NOMO-1 (cell line): ENCODE measurements at regions not wholly inside any gene's neighbourhood (a gene's known extent, or its start where the extent isn't known, plus 50 kb on each side); places are given as distances from the start of the nearest gene placed in this dataset.
"Not testable (repeated sequence)": the region's sequence is repeated elsewhere in the genome, so short reads cannot be mapped to it uniquely, and the experiment has no call there.

Source experiments
- DNase-seq, 2 experiments: peaks; one replicate each; lab custom pipeline; 2025; ENCODE audit not compliant: unreplicated experiment in 2 of 2; lab: John Stamatoyannopoulos, UW

DNA sequence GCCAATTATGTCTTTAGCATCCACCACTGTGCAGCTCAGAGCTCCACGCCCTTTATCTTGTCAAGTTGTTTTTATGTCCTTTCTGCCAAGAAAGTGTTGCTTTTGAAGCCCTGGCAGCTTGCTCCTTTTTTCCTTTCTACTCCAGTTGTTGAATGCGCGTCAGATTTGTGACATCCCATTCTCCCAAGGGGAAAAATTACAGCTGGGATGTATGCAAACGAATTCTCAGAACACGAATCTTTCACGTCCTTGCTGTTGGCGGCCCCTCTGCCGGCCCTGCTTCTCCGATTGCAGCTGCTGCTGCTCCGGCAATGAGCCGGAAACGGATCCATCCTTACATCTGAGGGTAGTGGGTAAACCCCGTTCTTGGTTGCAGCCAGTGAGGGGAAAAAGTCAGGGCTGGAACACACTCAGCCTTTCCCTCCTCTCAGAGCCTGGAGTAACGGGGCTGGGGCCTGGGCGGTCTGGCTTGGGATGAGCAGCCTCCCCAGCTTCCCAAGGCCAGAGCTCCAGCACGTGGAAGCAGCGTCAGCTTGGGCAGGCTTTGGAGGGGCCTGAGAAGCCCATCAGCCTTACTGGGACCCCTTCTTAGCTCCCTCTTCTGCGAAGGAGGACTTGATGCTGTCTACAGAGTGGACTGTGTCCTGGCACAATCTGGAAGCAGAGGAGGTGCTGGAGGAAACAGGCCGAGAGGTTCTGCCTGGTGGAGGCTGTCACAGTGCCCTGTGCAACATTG lies 79.0 kb upstream of the CHST15 start:
- DNase-seq: no peak

DNA sequence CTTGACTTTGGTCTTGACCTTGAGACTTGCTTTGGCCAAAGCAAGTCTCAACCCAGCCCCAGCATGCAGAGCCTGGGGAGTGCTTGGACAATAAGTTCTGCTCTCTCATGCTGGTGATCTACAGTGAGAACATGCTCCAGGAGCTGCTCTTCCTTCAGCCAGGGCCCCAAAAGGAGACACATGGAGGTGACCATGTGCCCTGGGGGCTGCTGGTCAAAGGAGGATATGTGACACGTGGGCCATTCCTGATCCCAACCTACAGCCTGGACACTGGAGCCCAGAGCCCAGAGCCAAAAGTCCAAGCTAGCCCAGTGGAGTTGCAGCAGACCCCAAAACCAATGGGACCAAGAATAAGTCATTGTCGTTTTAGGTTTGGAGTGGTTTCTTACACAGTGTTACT lies 78.2 kb upstream of the CHST15 start:
- no peak for DNase-seq

DNA sequence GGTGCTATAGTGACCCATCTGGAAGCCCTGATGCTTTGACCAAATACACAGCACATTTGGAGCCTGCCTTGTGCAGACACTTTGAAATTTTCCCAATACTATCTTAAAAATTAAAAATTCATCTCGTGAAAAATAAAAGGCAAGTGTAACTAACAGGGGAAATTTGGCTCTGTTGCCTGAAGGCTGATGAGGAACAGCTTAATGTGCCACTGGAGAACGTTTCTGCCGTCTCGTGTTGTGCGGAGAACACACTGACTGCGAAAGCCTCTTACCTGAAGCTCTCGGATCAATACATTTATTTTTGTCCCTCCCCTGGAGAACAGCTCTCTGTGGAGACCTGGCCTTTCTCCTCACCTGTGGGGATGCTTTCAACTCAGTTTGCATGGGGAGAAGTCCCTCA lies 77.2 kb upstream of the CHST15 start:
- DNase-seq: no peak

DNA sequence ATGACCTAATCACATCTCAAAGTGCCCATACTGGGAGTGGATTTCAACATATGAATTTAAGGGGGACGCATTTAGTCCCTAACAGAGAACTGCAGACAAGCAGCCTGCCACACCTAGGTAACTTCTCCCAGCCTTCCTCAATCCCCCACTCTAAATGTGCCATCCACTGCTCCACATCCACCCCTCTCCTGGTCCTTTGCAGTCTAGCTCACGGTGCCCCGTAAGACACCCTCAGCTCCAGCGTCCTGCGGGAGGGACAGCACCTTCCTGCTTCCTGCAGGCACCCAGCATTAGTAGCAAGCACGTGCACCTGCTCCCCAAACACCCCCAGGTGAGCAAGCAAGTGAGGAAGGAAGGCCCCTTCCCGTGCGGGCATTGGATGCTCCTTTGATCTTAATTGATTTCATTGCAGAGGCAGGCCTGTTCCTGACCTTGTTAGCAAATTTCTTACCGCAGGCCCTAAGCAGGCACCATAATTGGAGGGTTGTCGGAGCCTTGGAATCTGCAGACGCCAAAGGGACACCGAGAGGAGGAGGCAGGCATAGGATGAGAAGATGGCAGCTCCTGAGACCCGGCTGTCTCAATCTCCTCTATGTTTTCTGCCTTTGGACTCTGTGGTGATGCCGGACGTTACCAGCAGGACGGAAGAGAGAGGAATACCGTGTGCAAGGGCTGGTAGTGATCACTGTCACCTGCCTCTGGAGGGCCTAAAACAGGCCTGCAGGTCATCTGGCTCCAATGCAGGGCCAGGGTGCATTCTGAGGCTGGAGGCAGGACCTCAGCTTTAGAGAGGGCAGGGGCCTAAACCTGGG lies 75.8 kb upstream of the CHST15 start:
- DNase-seq: no peak

DNA sequence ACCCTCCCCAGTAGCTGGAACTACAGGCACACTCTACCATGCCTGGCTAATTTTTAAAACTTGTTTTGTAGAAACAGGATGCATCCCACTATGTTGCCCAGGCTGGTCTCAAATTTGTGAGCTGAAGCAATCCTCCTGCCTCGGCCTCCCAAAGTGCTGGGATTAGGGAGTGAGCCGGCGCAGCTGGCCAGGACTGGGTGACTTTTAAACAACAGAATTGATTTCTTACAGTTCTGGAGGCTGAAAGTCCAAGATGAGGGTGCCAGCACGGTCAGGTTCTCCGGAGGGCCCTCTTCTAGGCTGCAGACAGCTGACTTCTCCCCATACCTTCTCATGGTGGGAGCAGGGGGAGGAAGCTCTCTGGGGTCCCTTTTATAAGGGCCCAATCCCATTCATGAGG lies 75.2 kb upstream of the CHST15 start:
- DNase-seq: no peak

DNA sequence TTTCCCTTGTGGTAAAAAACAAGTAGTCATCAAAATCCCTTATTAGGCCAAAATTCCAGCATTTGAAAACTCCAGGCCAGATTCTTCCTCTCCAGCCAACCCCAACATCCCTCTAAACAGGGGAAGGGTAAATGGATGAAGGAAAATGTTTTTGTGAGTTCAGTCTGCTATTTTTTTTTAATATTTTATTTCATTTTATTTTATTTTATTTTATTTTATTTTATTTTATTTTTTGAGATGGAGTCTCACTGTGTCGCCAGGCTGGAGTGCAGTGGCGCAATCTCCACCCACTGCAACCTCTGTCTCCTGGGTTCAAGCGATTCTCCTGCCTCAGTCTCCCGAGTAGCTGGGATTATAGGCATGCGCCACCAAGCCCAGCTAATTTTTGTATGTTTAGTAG lies 74.5 kb upstream of the CHST15 start:
- DNase-seq: not testable (repeated sequence)

DNA sequence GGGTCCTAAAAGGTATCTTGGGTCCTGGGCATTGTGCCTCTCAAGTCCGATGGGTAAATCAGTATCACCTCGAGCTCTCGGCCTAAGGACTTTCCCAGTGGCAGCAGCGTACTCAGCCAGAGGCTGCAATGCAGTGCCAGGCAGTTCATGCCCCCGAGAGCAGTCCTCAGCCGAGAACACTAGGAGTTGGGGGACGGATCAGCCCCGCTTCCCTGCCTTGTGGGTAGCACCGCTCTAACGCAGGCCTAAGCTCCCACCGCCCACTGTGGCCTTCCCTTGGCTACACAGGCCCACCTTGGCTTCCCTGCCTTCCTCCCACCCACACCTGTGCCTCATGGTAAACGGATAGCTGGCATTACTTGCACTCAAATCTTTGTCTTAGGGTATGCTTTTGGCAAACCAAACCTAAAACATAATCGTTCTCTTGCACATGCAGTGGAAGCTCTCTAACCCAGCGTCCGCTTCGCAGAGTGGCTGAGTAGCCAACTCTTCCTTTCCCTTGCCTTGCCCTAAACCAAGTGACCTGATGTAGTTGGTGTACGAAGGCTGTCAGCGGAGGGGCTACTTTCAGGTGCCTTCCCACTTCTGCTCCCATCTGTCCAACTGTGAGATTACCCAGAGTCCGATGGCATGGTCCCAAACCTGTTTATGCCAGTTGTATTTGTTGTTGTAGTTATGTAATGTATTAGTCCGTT lies 73.2 kb upstream of the CHST15 start:
- no peak for DNase-seq

DNA sequence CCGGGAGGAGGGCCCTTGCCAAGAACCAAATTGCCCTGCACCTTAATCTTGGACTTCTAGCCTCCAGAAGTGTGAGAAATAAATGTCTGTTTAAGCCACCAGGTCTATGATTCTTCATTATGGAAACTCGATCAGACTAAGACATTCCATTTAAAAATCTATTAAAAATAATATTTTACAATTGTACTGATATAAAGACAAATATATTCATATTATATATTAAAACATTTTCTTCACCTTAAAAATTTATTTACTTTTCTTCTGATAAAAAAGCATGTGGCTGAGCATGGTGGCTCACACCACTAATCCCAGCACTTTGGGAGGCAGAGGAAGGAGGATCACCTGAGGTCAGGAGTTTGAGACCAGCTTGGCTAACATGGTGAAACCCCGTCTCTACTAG lies 72.4 kb upstream of the CHST15 start:
- no peak for DNase-seq

DNA sequence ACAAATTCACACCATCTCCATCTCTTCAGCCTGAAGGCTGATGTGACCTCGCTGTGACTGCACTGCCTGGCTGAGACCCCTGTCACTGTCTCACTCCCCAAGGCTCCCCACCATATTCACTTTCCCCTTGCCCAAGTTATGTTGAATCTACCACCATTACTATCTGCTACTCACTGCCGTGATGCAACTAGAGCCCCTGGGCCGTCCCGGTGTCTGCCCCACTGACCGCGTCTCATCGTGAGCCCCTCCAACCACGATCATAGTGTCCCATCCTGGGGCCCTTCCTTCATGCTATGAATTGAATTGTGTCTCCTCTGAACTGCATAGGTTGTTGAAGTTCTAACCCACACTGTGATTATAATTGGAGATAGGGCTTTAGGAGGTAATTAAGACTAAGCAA lies 71.9 kb upstream of the CHST15 start:
- no peak for DNase-seq

DNA sequence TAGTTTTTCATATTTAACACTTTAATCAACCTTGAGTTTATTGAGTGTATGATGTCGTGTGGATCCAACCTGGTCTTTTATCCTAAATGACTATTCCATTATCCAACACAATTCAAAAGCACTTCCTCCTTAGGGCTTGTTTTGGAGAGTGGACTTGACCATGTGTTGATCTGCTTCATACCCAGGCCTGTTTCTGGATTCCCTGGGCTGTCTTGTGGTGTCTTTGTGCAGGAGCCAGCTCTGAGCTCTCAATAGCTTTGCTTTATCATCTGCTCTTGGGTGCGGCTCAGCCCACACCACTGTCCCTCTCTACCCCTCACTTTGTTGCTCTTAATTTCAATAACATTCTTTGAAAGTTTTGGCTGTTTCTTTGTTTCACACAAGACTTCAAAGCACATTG lies 70.9 kb upstream of the CHST15 start:
- no peak for DNase-seq

DNA sequence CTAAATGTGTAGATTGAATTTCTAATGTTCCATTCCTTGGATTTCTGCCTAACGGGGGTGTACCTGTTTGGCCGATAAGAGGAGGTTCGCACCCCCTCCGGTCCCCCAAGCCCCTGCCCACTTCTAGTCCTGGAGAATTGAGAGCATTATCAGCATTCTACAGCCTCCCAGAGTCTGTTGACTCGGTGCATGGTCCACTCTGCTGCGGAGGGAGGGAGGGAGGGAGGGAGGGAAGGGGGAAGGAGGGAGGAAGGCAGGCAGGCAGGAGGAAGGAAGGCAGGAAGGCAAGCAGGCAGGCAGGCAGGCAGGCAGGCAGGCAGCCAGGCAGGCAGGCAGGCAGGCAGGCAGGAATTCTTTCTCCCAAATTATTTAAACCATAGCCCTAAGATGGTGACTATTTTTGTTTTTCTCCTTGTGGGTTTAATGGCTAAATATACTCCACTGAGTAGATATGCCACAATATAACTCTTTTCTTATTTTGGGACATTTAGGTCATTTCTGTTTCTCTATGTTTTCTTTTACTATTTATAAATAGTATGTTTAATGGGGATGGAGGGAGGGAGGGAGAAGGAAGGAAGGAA lies 69.5 kb upstream of the CHST15 start:
- no peak for DNase-seq

DNA sequence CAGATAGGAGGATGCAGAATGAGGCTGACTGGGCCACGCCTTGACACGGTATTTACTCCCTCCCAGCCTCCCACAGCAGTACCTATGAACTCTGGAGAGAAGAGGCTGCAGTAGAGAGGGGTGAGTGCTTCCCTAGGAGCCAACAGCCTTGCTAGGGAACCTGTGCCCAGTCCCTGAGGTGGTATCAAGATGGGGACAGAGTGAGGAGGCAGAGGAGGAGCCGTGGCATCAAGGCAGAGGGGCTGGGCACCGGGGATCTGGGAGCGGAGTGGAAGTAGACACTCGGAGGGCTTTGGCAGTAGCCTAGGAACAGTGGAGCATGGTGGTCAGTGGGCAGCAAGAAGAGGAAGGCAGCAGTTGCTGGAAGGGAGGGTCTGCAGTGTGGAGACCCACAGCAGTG lies 68.7 kb upstream of the CHST15 start:
- DNase-seq: no peak

DNA sequence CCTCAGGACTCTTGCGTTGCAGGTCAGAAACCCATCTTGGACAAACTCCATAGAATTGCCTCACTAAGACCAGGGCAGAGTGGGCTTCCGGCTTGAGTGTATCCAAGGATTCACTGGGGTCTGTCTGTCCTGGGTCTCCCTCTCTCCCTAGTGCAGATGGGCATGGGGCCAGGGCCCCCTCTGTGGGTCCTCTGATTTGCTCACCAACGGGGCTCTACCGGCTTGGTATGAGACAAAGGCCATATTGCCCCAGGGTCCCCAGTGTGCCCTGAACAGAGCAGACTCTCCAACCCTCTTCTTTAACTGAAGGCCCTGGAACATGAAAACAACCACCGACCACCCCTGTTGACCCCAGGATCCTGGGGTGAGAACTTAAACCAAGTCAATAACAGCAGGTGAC lies 68.2 kb upstream of the CHST15 start:
- DNase-seq: no peak

DNA sequence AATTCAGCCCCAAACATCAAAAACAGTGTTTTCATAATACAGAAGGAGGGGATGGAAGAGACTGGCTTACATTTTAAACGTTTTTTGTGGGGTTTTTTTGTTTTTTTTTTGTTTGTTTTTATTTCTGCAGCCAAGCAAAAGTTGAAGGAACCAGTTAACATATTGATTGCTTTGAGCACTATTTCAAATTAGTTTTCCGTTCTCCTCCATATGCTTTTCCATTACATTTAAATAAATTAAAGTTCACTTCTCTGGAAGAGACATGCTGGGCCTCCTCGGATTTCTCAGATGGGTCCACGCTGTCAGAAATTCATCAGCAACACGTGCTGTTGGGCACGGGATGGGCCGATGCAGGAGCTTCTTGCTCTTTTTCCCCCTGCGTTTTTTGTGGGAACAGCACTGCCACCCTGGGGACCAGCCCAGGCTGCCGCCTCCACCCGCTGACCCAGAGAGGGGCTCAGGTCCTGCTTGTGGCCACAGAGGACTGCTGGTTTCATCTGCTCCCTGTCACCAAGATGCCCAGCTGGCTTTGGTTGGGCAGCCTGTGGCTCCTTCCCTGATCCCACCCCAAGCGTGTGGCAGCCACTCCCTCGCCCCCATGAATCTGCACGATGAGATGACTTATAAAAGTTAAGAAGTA lies 67.7 kb upstream of the CHST15 start:
- DNase-seq: no peak

DNA sequence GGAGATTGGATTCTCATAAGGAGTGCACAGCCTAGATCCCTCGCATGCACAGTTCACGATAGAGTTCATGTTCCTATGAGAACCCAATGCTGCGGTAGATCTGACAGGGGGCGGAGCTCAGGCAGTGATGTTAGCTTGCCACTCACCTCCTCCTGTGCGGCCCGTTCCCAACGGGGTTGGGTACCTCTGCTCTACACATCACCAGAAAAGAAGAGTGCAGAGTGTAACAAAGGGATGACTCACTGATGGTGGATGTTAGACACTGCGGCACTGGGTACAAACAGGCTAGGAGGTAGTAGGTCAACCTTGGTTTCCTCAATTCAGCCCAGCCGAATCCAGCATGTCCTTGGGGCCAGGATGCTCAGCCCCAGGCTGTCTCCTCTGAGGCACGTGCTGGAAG lies 66.8 kb upstream of the CHST15 start:
- no peak for DNase-seq

DNA sequence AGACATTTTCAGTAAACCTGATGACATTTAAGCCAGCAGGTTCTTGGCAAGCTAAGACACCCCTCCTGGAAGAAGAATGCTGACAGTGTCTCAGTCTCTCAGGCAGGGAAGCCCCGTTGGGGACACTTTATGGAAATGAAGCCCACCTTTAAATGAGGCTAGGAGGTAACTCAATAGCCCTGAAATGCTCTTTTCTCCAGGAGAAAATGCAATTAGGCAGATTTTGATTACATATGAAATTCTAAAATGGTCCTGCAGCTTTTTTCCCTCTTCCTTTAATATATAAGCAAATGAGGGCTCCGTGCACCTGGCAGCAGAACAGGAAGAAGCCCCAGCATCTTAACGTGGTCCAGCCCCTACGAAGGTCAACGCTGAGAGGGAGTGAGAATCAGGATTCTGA lies 65.8 kb upstream of the CHST15 start:
- DNase-seq: no peak

DNA sequence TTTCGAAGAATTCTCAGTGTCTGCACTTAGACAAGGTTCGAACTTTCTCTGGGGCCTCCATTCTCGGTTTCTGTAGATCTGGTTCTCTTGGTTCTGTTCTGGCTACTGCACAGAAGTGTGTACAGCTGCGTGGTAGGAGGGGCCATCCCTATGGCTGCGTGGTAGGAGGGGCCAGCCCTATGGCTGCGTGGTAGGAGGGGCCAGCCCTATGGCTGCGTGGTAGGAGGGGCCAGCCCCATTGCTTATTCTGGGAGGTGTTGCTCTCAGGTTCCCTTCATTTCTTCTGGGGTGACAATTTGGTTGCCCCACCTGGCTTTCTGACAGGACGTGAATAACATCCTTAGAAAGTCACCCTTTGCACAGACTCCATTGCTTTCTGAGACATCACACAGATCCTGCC lies 65.2 kb upstream of the CHST15 start:
- DNase-seq: no peak

DNA sequence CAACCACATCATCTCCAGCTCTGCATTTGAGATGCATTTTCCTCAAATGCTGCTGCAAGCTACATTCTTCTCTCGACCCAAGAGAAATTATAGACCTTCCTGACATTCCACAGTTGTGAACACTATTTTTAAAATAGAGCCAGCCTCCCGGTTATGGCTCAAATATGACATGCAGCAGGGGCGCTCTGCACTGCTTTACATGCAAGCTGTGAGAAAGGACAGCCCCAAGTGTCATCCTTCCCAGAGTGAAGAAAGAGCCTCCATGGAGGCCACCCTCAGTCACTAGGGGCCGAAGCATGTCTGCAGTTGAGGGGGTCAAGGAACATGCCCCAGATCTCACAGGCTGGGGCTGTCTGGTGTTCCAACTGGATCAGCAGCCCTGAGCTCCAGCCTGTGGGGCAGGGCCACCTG lies 63.9 kb upstream of the CHST15 start:
- no peak for DNase-seq

DNA sequence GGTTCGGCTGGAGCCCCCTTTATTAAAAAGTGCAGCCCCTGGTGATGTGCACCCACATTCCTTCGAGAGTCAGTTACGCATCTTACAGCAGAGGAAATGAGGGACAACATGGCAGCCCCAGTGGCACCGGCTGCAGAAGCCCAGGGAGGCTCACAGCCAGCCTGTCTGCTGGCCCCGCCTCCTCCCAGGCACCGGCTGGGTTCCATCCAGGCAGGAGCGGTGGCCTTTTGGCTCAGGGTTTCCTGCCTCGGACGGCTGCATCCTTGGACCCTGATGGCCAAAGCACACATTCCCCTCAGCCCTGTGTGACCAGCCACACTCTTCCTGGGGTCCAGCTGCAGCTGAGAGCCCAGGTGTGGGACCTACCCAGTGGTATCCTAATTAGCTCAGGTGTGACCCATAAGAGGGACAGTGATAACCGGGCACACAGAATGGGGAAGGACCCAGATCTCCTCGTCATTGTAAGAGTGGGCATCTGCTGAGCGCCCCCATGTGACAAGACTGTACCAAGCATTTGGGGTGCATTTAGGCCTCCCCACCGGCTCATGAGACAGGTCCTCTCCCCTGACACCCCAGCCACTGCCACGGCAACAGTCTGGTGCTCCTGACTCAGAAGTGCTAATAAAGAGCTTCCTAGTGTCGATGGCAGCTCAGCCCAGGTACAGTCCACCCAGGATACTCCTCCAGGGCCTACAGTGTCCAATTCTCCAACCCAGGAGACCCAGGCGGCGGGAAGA lies 63.3 kb upstream of the CHST15 start:
- no peak for DNase-seq

DNA sequence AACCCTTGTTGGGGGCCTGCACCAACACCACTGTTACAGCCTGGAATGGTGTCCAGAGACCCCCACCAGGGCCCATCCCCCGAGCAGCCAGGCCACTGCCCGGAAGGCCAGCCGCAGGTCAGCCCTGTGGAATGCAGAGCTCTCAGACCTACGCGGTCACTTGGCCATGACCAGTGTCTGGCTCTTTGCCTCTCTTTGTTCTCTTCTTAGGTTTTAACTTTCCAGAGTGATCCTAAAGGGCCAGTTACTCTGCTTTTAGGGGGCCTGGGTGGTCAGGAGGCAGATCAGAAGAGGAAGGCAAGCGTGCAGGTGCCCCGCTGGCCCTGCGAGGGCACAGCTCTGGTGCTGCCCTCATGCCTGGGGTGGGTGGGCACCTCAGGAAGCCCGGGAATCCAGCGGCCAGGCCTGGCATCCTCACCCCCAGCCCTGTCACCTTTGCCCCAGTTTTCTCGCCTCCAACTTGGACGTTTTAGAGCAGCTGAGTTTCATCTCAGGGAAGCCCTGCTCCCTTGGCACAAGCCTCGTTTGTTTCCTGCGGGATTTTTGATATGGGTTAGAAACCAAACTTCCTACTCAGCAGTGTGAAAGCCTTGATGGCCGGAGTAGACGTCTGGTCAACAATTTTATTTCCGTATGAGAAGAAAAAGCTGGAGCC lies 62.5 kb upstream of the CHST15 start:
- DNase-seq: no peak
